Vagina (tissue), 2 donors: ENCODE measurements at regions not wholly inside any gene's neighbourhood (a gene's known extent, or its start where the extent isn't known, plus 50 kb on each side); places are given as distances from the start of the nearest gene placed in this dataset.

Experiments used
- CTCF ChIP-seq, 3 experiments: fragments of 450-650 bp in 2 of 3; fragments of 200-600 bp in 1 of 3; sonication (generic) in 1 of 3; IDR thresholded peaks; one replicate each; pipeline ENCODE4 v1.5.1; 2017 to 2019; ENCODE audit warnings: antibody characterized with exemption in 3 of 3, mild to moderate bottlenecking in 2 of 3, moderate library complexity in 2 of 3
- POLR2A ChIP-seq, 2 donors: fragments of 450-650 bp; IDR thresholded peaks; one replicate each; pipeline ENCODE4 v1.6.1; 2017; ENCODE audit warnings: antibody characterized with exemption in 2 of 2, mild to moderate bottlenecking in 2 of 2, moderate library complexity in 2 of 2
- POLR2AphosphoS5 ChIP-seq, 2 donors: sonication (generic); formaldehyde crosslinking; IDR thresholded peaks; one replicate each; pipeline ENCODE4 v1.9.0; 2017; ENCODE audit warnings: antibody characterized with exemption in 2 of 2, mild to moderate bottlenecking in 2 of 2, low read depth in 1 of 2; ENCODE audit not compliant: insufficient read depth in 1 of 2

- no peak for TF ChIP-seq CTCF (IDR thresholded peaks at IDR 0.05)
- no peak for TF ChIP-seq POLR2AphosphoS5 (IDR thresholded peaks at IDR 0.05; ENCODE audit: insufficient read depth in 1 of 2, low read depth in 1 of 2)
- no peak for TF ChIP-seq POLR2A (IDR thresholded peaks at IDR 0.05)
Observed at GRCh38 chr2:71777946-71778345, 324.6 kb downstream of the DYSF start.
